NCI-H524 (cell line): ENCODE measurements at regions not wholly inside any gene's neighbourhood (a gene's known extent, or its start where the extent isn't known, plus 50 kb on each side); places are given as distances from the start of the nearest gene placed in this dataset.
"Not testable (repeated sequence)": the region's sequence is repeated elsewhere in the genome, so short reads cannot be mapped to it uniquely, and the experiment has no call there.

Experiments
- DNase-seq, 2 experiments: peaks; one replicate each; lab custom pipeline; 2025; lab: John Stamatoyannopoulos, UW

DNA sequence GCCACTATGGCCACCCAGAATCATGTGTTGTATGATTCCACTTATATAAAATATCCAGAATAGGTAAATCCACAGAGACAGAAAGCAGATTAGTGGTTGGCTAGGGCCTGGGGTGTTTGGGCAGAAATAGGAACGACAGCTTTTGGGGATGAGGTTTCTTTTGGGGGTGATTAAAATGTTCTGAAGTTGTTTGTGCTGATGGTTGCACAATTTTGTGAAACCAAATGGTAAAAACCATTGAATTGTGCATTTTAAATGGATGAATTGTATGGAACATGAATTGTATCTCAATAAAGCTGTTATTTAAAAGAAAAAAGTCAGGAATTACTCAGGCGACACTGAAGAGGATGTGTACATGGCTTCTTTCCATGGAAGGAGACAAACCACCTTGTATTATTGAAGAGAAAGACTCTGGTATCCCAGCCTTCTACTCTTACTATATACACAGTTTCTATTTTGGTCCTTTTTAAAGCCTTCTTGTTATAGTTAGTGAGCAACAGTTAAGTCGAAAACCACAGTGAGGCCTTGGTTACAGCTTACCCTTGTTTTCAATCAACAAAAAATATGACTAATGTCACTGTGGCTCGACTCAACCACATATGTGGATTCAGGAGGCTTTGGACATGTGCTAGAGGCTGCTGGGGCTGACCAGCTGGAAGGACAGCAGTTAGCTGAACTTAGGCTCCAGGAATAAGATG, 57.1 kb upstream of the KMT2E start:
- no peak for DNase-seq

DNA sequence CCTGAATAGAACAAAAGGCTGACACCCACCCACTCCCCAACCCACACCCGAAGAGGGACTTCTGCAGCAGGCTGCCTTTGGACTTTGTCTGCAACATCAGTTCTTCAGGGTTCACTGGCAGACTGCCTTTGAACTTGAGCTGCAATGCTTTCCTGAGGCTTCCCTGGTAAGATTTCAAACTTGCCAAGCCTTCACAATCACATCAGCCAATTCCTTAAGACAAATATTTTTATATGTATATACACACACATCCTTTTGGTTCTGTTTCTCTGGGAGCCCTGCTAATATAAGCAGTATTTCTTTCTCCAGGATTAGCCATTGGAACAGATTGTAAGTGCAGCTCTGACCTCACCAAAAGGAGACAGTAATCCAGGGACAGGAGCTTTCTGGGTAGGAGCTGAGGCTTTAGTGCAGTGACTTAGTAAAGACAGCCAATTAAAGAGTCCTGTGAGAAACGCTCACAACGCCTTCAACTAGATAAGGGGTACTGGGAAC, 55.6 kb upstream of the KMT2E start:
- DNase-seq, result peak in 1 of 2 experiments; percentile 3

DNA sequence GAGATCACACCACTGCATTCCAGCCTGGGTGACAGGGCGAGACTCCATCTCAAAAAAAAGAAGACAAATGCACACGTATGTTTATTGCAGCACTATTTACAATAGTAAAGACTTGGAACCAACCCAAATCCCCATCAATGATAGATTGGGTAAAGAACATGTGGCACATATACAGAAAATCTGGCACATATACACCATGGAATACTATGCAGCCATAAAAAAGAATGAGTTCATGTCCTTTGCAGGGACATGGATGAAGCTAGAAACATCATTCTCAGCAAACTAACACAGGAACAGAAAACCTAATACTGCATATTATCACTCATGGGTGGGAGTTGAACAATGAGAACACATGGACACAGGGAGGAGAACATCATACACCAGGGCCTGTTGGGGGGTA, 54.5 kb upstream of the KMT2E start:
- DNase-seq, result not testable (repeated sequence)

DNA sequence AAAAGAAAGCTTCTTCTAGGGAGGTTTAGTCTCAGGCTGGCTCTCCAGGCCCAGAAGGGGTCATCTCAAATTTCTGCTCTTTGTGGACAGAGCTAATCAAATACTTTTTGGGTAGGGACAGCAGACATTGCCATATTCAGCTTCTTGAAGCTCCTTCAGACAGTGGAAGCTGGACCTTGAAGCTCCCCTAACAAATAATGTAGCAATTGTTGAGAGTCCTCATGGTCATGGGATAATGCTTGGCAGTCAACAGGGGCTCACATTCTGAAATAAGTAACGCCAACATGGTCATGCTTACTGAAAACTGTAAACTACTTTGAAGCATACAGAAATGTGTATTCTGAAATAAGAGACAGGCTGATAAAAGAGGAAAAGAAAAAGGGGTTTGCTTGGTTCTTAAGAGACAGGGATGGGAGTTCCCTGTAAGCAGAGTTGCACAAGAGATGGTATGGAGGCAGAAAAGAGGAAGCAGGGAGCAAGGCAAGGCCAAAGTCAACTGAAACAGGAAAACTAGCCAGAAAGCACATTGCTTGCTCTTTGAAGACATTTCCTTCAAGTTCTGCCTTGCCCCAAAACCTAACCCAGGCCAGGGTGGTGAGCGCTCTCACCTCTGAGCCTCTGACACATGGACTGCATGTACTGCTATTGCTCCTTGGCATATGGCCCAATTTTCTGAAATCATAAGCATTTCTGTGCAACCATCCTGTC, 53.1 kb upstream of the KMT2E start:
- DNase-seq, result no peak

DNA sequence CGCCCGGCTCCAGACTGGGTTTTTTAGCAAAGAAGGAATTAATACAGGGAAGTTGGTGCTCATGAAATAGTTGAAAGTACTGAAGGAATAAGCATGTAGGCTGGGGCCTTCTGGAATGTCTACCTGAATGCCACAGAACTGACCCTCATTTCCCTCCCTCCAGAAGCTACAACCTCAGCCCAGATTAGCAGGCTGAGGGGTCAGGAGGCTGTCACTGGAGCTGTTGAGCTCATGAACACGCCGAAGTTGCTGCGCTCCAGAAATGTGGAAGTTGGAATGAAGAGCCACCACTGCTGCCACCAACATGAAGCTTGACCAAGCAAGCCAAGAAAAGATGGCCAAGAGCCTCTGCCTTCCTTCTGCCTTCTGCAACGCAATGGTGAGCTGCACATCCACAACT, 52.2 kb upstream of the KMT2E start:
- DNase-seq, result no peak

DNA sequence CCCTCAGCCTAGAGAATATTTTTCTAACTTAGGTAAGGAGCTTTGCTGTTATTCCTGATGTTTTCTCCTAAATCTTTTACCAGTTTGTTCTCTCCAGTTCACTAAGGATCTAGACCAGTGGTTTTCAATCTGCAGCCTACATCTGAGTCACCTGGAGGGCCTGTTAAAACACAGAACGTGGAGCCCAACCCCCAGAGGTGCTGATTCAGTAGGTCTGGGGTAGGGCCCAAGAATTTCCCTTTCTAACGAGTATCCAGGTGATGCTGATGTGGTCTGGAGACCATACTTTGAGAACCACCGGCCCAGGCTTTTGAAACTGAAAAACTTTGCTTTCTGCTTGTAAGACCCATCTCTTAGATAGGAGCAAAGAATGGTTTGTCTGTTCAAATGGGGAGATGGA, 51.2 kb upstream of the KMT2E start:
- no peak for DNase-seq

DNA sequence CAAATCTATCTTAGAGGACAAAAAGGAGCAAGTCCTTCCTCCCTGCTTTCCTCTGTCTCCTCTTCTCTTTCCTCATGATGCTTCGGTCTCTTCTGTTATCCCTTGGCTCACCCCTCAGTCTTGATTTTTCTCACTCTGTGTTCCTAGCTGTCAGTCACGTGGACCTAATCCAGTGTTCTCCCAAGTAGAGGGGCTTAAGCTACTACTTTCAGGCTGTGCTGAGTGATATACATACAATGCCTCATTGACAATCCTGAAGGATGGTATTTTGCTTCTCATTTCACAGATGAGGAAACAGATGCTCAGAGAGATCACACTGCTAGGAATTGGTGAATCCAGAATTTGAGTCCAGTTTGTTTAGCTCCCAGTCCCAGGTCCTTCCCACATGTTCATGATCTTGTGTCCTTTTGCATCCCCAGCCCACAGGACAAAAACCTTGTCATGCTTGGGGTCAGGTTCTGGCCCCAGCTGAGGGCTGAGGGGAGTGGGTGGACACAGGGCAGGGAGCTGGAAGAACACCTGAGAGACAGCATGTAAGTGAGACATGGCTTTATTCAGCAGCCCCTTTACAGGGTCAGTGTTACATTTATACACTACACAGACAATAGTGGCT, 50.5 kb upstream of the KMT2E start:
- no peak for DNase-seq

DNA sequence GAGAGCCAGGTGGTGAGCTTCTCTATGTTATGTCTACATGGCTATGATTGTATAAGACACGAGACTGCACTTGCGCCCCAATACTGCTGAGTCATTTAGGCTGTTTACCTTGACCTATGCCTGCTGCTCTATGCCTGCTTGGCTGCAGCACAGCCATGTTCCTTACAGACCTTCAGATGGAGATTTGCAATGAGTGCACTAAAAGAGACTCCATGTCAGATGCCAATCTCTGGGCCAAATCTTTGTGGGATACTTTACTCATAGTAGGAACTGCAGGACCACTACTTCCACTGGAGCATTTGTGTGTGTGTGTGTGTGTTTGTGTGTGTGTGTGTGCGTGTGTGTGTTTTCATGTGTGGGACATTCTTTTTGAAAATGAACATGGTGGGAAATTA, 50.0 kb upstream of the KMT2E start:
- DNase-seq, result no peak
